Head of caudate nucleus (tissue), 42 donors: ENCODE measurements at regions not wholly inside any gene's neighbourhood (a gene's known extent, or its start where the extent isn't known, plus 50 kb on each side); places are given as distances from the start of the nearest gene placed in this dataset.

Experiments
- DNase-seq, 42 donors: peaks; one replicate each; pipeline versions ENCODE4 v3.0.0 to v3.0.0-alpha.2; 2020 to 2021; ENCODE audit warnings: mixed read lengths in 7 of 42
- intact Hi-C: fragments of 100-400 bp; cut with DNase I; formaldehyde crosslinking; loops from one replicate; pipeline ENCODE4 v1.15.0; 2022

GRCh38 chr2:198362740-198363139, 558.3 kb downstream of the PLCL1 start:
- intact Hi-C loops, result no loop called here
- DNase-seq, result no peak

- DNase-seq, result no peak
- intact Hi-C loops, result no loop called here
Measured at GRCh38 chr2:198359308-198359707, 554.9 kb downstream of the PLCL1 start.

GRCh38 chr2:198356157-198356556, 551.8 kb downstream of the PLCL1 start:
- no peak for DNase-seq
- intact Hi-C loops, result no loop called here

GRCh38 chr2:198351647-198352046, 547.3 kb downstream of the PLCL1 start:
- intact Hi-C loops, result no loop called here

GRCh38 chr2:198347946-198348345, 543.6 kb downstream of the PLCL1 start:
- intact Hi-C loops, result no loop called here

More at GRCh38 chr2:198351647-198352046, 547.3 kb downstream of the PLCL1 start:
- peak in 25 of 42 donors; percentile 1 to 68 (median 23) for DNase-seq

GRCh38 chr2:198347349-198347748, 543.0 kb downstream of the PLCL1 start:
- intact Hi-C loops, result no loop called here
- DNase-seq, result no peak

More at GRCh38 chr2:198347946-198348345, 543.6 kb downstream of the PLCL1 start:
- no peak for DNase-seq

- intact Hi-C loops, result no loop called here
- DNase-seq, result no peak
Measured at GRCh38 chr2:198343471-198343870, 539.1 kb downstream of the PLCL1 start.

- no peak for DNase-seq
- intact Hi-C loops, result no loop called here
Measured at GRCh38 chr2:198340846-198341245, 536.5 kb downstream of the PLCL1 start.

GRCh38 chr2:198339116-198339515, 534.7 kb downstream of the PLCL1 start:
- no peak for DNase-seq
- intact Hi-C loops, result no loop called here

GRCh38 chr2:198337368-198337767, 533.0 kb downstream of the PLCL1 start:
- intact Hi-C loops, result no loop called here
- no peak for DNase-seq

- intact Hi-C loops, result no loop called here
- no peak for DNase-seq
Measured at GRCh38 chr2:198328454-198328853, 524.1 kb downstream of the PLCL1 start.

- intact Hi-C loops, result no loop called here
- no peak for DNase-seq
Measured at GRCh38 chr2:198327526-198327925, 523.1 kb downstream of the PLCL1 start.

- DNase-seq, result no peak
- intact Hi-C loops, result no loop called here
Measured at GRCh38 chr2:198326431-198326830, 522.0 kb downstream of the PLCL1 start.

- DNase-seq, result no peak
- intact Hi-C loops, result no loop called here
Measured at GRCh38 chr2:198325359-198325758, 521.0 kb downstream of the PLCL1 start.

GRCh38 chr2:198324071-198324470, 519.7 kb downstream of the PLCL1 start:
- DNase-seq, result no peak

GRCh38 chr2:198322275-198322674, 517.9 kb downstream of the PLCL1 start:
- intact Hi-C loops, result no loop called here
- no peak for DNase-seq

More at GRCh38 chr2:198324071-198324470, 519.7 kb downstream of the PLCL1 start:
- intact Hi-C loops, result no loop called here

- DNase-seq, result no peak
- intact Hi-C loops, result no loop called here
Measured at GRCh38 chr2:198321522-198322088, 517.2 kb downstream of the PLCL1 start.

GRCh38 chr2:198316852-198317396, 512.5 kb downstream of the PLCL1 start:
- intact Hi-C loops, result loop anchor here (10.0 kb wide), 2 partner anchors 1148 to 1418 kb away; no protein-coding TSS in a partner anchor
- DNase-seq, result no peak

- intact Hi-C loops, result loop anchor here (10.0 kb wide), 2 partner anchors 1149 to 1419 kb away; no protein-coding TSS in a partner anchor
- no peak for DNase-seq
Measured at GRCh38 chr2:198315791-198316630, 511.6 kb downstream of the PLCL1 start.

- DNase-seq, result peak in 14 of 42 donors; percentile 10 to 67 (median 28)
Measured at GRCh38 chr2:198314559-198315153, 510.3 kb downstream of the PLCL1 start.

More at GRCh38 chr2:198314559-198315153, 510.3 kb downstream of the PLCL1 start:
- intact Hi-C loops, result loop anchor here (10.0 kb wide), 2 partner anchors 1150 to 1420 kb away; no protein-coding TSS in a partner anchor
